Ovary (tissue), 3 donors: ENCODE measurements at regions not wholly inside any gene's neighbourhood (a gene's known extent, or its start where the extent isn't known, plus 50 kb on each side); places are given as distances from the start of the nearest gene placed in this dataset.

Source experiments
- EP300 ChIP-seq: sonication (generic); formaldehyde crosslinking; IDR thresholded peaks from one replicate; pipeline ENCODE4 v1.6.1; 2017; ENCODE audit warnings: antibody characterized with exemption
- POLR2A ChIP-seq: fragments of 450-650 bp; IDR thresholded peaks from one replicate; pipeline ENCODE4 v1.6.1; 2017; ENCODE audit warnings: antibody characterized with exemption, mild to moderate bottlenecking, moderate library complexity
- TF ChIP-seq, protein P1 (sequence below), 3 donors: fragments of 450-650 bp in 2 of 3; fragments of 200-600 bp in 1 of 3; IDR thresholded peaks; one replicate each; pipeline versions ENCODE4 v1.5.1 to v1.8.0; 2016 to 2022; ENCODE audit warnings: antibody characterized with exemption in 3 of 3, mild to moderate bottlenecking in 1 of 3
- donor health status: DM: no; HTN: no; CAD: no.

DNA sequence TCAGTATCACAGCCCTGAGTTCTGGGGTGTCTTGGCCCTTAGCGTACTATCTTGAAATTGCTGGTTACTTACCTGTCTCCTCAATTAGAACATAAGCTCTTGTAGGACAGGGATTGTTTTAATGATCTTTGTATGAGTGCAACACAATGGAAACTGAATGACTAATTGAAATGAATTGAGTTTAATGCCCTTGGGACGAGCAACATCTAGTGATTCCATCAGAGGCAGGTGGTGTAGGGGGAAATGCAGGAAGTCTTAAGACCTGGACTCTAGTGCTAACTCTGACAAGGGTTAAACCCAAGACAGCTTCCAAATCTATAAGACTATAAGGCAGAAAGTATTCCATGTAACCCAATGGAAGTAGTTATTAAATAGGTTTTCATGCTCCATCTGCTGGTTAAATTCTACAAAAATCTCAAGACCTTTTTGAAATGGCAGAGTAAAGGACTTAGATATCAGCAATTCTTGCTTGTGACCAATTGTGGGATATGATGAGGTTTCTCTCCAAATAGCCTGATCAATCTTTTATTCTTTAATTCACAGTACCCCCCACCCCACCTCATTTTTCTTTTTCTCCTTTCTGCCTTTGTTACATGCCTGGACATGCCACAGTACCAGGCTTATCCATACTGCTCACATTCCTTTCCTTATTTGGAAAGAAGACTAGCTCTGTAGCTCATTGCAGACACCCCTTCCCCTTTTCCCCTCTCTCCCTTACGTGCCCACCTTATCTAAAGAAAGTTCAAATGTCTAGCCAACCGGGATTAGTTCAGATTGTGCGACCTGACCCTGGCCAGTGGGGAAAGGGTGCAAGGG is 340.8 kb downstream of the PAPSS1 start:
- TF ChIP-seq, protein P1, sequence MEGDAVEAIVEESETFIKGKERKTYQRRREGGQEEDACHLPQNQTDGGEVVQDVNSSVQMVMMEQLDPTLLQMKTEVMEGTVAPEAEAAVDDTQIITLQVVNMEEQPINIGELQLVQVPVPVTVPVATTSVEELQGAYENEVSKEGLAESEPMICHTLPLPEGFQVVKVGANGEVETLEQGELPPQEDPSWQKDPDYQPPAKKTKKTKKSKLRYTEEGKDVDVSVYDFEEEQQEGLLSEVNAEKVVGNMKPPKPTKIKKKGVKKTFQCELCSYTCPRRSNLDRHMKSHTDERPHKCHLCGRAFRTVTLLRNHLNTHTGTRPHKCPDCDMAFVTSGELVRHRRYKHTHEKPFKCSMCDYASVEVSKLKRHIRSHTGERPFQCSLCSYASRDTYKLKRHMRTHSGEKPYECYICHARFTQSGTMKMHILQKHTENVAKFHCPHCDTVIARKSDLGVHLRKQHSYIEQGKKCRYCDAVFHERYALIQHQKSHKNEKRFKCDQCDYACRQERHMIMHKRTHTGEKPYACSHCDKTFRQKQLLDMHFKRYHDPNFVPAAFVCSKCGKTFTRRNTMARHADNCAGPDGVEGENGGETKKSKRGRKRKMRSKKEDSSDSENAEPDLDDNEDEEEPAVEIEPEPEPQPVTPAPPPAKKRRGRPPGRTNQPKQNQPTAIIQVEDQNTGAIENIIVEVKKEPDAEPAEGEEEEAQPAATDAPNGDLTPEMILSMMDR (IDR thresholded peaks at IDR 0.05), result no peak
- TF ChIP-seq EP300 (no peak), POLR2A (no peak)
